Mesenchymal stem cell (in vitro differentiated cells and primary cell): ENCODE measurements at regions not wholly inside any gene's neighbourhood (a gene's known extent, or its start where the extent isn't known, plus 50 kb on each side); places are given as distances from the start of the nearest gene placed in this dataset.
A peak's percentile ranks its signal among the peaks of the same experiment; 100 is the strongest.
"Not testable (repeated sequence)": the region's sequence is repeated elsewhere in the genome, so short reads cannot be mapped to it uniquely, and the experiment has no call there.

ENCODE experiments used
- DNase-seq: peaks from one replicate; pipeline ENCODE4 v3.0.0-alpha.2; 2013
- H2AFZ ChIP-seq: one replicate; pipeline ENCODE4 v1.6.1; 2013; ENCODE audit warnings: low read depth, mild to moderate bottlenecking, control low read depth, inconsistent platforms, low read length, moderate library complexity
- H2AK5ac ChIP-seq: 2 replicates; pipeline ENCODE4 v1.6.1; 2013; ENCODE audit warnings: low read length, moderate library complexity, mild to moderate bottlenecking, inconsistent platforms; ENCODE audit not compliant: severe bottlenecking
- H2BK120ac ChIP-seq: one replicate; pipeline ENCODE4 v1.6.1; 2013; ENCODE audit warnings: low read depth, mild to moderate bottlenecking, inconsistent platforms, low read length, moderate library complexity
- H2BK12ac ChIP-seq, 2 experiments: one replicate each; pipeline ENCODE4 v1.6.1; 2013; ENCODE audit warnings: inconsistent platforms in 2 of 2, low read length in 2 of 2, mild to moderate bottlenecking in 2 of 2, moderate library complexity in 2 of 2, control low read depth in 1 of 2
- H2BK15ac ChIP-seq: one replicate; pipeline ENCODE4 v1.6.1; 2013; ENCODE audit warnings: mild to moderate bottlenecking, low read depth, inconsistent platforms; ENCODE audit not compliant: poor library complexity, severe bottlenecking
- H2BK5ac ChIP-seq: 2 replicates; pipeline ENCODE4 v1.6.1; 2013; ENCODE audit warnings: low read depth, mild to moderate bottlenecking, low read length, control low read depth, inconsistent platforms; ENCODE audit not compliant: poor library complexity, severe bottlenecking
- H3K14ac ChIP-seq, 2 experiments: one replicate each; pipeline ENCODE4 v1.6.1; 2013; ENCODE audit warnings: inconsistent platforms in 2 of 2, low read length in 2 of 2, control low read depth in 1 of 2, mild to moderate bottlenecking in 1 of 2, moderate library complexity in 1 of 2
- H3K18ac ChIP-seq, 2 experiments: one replicate each; pipeline ENCODE4 v1.6.1; 2013; ENCODE audit warnings: inconsistent platforms in 2 of 2, low read length in 2 of 2, control low read depth in 1 of 2, low read depth in 1 of 2, mild to moderate bottlenecking in 1 of 2
- H3K23ac ChIP-seq, 2 experiments: one replicate each; pipeline ENCODE4 v1.6.1; 2013; ENCODE audit warnings: inconsistent platforms in 2 of 2, low read length in 2 of 2, mild to moderate bottlenecking in 2 of 2, moderate library complexity in 2 of 2, control low read depth in 1 of 2
- H3K27ac ChIP-seq: 2 replicates; pipeline ENCODE4 v1.5.1; 2013; ENCODE audit warnings: mild to moderate bottlenecking, moderate library complexity, low read length, control low read depth, inconsistent platforms; ENCODE audit not compliant: poor library complexity, severe bottlenecking
- H3K27me3 ChIP-seq, 2 experiments: 2 replicates each; pipeline versions ENCODE4 v1.6.1 to v1.7.0; 2013; ENCODE audit warnings: low read length in 2 of 2, mild to moderate bottlenecking in 2 of 2, moderate library complexity in 2 of 2, control low read depth in 1 of 2, inconsistent platforms in 1 of 2; ENCODE audit not compliant: control insufficient read depth in 1 of 2, insufficient read depth in 1 of 2
- H3K36me3 ChIP-seq, 2 experiments: 2 replicates each; pipeline versions ENCODE4 v1.6.1 to v1.7.0; 2013; ENCODE audit warnings: low read length in 2 of 2, control low read depth in 1 of 2, inconsistent platforms in 1 of 2, low read depth in 1 of 2, mild to moderate bottlenecking in 1 of 2; ENCODE audit not compliant: insufficient read depth in 2 of 2, control insufficient read depth in 1 of 2
- H3K4ac ChIP-seq, 2 experiments: one replicate each; pipeline ENCODE4 v1.6.1; 2013; ENCODE audit warnings: inconsistent platforms in 2 of 2, low read length in 2 of 2, mild to moderate bottlenecking in 2 of 2, moderate library complexity in 2 of 2, control low read depth in 1 of 2, low read depth in 1 of 2
- H3K4me1 ChIP-seq: 2 replicates; pipeline ENCODE4 v1.6.1; 2013; ENCODE audit warnings: low read depth, low read length, control low read depth; ENCODE audit not compliant: control insufficient read depth, insufficient read depth
- H3K4me2 ChIP-seq: 2 replicates; pipeline ENCODE4 v1.6.1; 2013; ENCODE audit warnings: low read length, mild to moderate bottlenecking, inconsistent platforms; ENCODE audit not compliant: poor library complexity, severe bottlenecking
- H3K4me3 ChIP-seq, 2 experiments: 2 replicates each; pipeline versions ENCODE4 v1.5.1 to v1.7.0; 2013; ENCODE audit warnings: low read length in 2 of 2, mild to moderate bottlenecking in 2 of 2, control low read depth in 1 of 2, low read depth in 1 of 2; ENCODE audit not compliant: insufficient read depth in 1 of 2
- H3K79me1 ChIP-seq: replicated peaks from 2 replicates; pipeline ENCODE4 v1.6.1; 2013; ENCODE audit warnings: mild to moderate bottlenecking, control low read depth, low read length, inconsistent platforms; ENCODE audit not compliant: poor library complexity, severe bottlenecking
- H3K9ac ChIP-seq: 2 replicates; pipeline ENCODE4 v1.7.0; 2013; ENCODE audit warnings: mild to moderate bottlenecking, low read length, moderate library complexity
- H3K9me3 ChIP-seq: 2 replicates; pipeline ENCODE4 v1.7.0; 2013; ENCODE audit warnings: mild to moderate bottlenecking, low read length; ENCODE audit not compliant: control insufficient read depth
- H4K8ac ChIP-seq: one replicate; pipeline ENCODE4 v1.6.1; 2013; ENCODE audit warnings: inconsistent platforms, mild to moderate bottlenecking, low read length, moderate library complexity
- H4K91ac ChIP-seq: one replicate; pipeline ENCODE4 v1.6.1; 2013; ENCODE audit warnings: mild to moderate bottlenecking, low read length, inconsistent platforms
- WGBS: methylation state at CpG from one replicate; pipeline ENCODE4 v1.1.7; 2013; ENCODE audit warnings: mixed read lengths; 5-methylcytosine and 5-hydroxymethylcytosine counted together

DNA sequence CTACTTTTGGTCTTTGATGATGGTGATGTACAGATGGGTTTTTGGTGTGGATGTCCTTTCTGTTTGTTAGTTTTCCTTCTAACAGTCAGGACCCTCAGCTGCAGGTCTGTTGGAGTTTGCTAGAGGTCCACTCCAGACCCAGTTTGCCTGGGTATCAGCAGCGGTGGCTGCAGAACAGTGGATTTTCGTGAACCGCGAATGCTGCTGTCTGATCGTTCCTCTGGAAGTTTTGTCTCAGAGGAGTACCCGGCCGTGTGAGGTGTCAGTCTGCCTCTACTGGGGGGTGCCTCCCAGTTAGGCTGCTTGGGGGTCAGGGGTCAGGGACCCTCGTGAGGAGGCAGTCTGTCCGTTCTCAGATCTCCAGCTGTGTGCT lies 56.6 kb upstream of the TNFAIP8 start:
- H3K23ac ChIP-seq, H3K18ac ChIP-seq, H3K4me1 ChIP-seq, DNase-seq, H3K14ac ChIP-seq, H4K91ac ChIP-seq, H2BK12ac ChIP-seq, H2AK5ac ChIP-seq, H3K36me3 ChIP-seq, H3K9ac ChIP-seq, H3K4ac ChIP-seq, H4K8ac ChIP-seq, H3K9me3 ChIP-seq, H3K27me3 ChIP-seq, H3K27ac ChIP-seq, H2BK120ac ChIP-seq, H3K4me3 ChIP-seq, H2BK5ac ChIP-seq, H2BK15ac ChIP-seq, H3K79me1 ChIP-seq, H3K4me2 ChIP-seq, H2AFZ ChIP-seq: not testable (repeated sequence)
- 95% methylated on average over 9 of the region's 9 CpGs for WGBS

DNA sequence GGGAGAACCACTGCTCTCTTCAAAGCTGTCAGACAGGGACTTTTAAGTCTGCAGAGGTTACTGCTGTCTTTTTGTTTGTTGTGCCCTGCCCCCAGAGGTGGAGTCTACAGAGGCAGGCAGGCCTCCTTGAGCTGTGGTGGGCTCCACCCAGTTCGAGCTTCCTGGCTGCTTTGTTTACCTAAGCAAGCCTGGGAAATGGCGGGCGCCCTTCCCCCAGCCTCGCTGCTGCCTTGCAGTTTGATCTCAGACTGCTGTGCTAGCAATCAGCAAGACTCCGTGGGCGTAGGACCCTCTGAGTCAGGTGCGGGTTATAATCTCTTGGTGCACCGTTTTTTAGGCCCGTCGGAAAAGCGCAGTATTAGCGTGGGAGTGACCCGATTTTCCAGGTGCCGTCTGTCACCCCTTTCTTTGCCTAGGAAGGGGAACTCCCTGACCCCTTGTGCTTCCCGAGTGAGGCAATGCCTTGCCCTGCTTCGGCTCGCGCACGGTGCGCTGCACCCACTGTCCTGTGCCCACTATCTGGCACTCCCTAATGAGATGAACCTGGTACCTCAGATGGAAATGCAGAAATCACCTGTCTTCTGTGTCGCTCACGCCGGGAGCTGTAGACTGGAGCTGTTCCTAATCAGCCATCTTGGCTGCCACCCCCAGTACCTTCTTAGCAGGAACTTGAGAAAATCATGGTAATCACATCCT lies 56.1 kb upstream of the TNFAIP8 start:
- not testable (repeated sequence) for H3K36me3 ChIP-seq, H2BK5ac ChIP-seq, H4K8ac ChIP-seq, H3K4me1 ChIP-seq, H2BK120ac ChIP-seq, H3K14ac ChIP-seq, H3K27me3 ChIP-seq, H3K4me3 ChIP-seq, H2BK15ac ChIP-seq, H3K18ac ChIP-seq, H3K9me3 ChIP-seq, H3K27ac ChIP-seq, DNase-seq, H3K79me1 ChIP-seq, H3K23ac ChIP-seq, H2AFZ ChIP-seq, H3K4ac ChIP-seq, H3K9ac ChIP-seq, H4K91ac ChIP-seq, H3K4me2 ChIP-seq, H2AK5ac ChIP-seq, H2BK12ac ChIP-seq
- WGBS, result 95% methylated on average over 23 of the region's 23 CpGs

GRCh38 chr5:119300311-119300670 lies 55.5 kb upstream of the TNFAIP8 start:
- H2AFZ ChIP-seq, result no peak overlapping the region
- no peak overlapping the region for H2BK15ac ChIP-seq
- H4K91ac ChIP-seq, result no peak overlapping the region
- H2BK5ac ChIP-seq, result no peak overlapping the region
- peaks cover 3% of the 10 kb centered on the region for H3K4me1 ChIP-seq
- no peak overlapping the region for H3K4me3 ChIP-seq
- H3K18ac ChIP-seq, result no peak overlapping the region
- no peak overlapping the region for H2BK12ac ChIP-seq
- H3K9me3 ChIP-seq, result no peaks in the 10 kb centered on the region
- DNase-seq, result no peak
- H3K4me2 ChIP-seq, result no peak overlapping the region
- H3K4ac ChIP-seq, result no peak overlapping the region
- no peak overlapping the region for H3K23ac ChIP-seq
- no peak overlapping the region for H3K14ac ChIP-seq
- no peak overlapping the region for H2BK120ac ChIP-seq
- no peak overlapping the region for H2AK5ac ChIP-seq
- no peaks in the 10 kb centered on the region for H3K27me3 ChIP-seq
- H3K36me3 ChIP-seq, result no peaks in the 10 kb centered on the region
- no peak overlapping the region for H3K27ac ChIP-seq
- H3K79me1 ChIP-seq, result peaks cover 4% of the 10 kb centered on the region
- WGBS, result no CpG with 5 or more reads among the region's 3 CpGs
- H3K9ac ChIP-seq, result no peak overlapping the region
- H4K8ac ChIP-seq, result no peak overlapping the region

GRCh38 chr5:119301210-119301609 lies 54.6 kb upstream of the TNFAIP8 start:
- Histone ChIP-seq H3K27me3 (no peaks in the 10 kb centered on the region), H3K4me2 (no peak overlapping the region), H3K36me3 (no peaks in the 10 kb centered on the region), H4K91ac (no peak overlapping the region), H3K27ac (peak overlapping the region; percentile 51), H2BK120ac (no peak overlapping the region), H2AK5ac (peak overlapping the region; percentile 76), H3K18ac (no peak overlapping the region), H2AFZ (no peak overlapping the region), H3K9me3 (no peaks in the 10 kb centered on the region), H3K23ac (no peak overlapping the region), H3K4me3 (no peak overlapping the region), H2BK5ac (no peak overlapping the region), H2BK15ac (no peak overlapping the region), H3K79me1 (peaks cover 6% of the 10 kb centered on the region), H2BK12ac (no peak overlapping the region), H3K4me1 (peaks cover 6% of the 10 kb centered on the region), H4K8ac (no peak overlapping the region), H3K9ac (no peak overlapping the region), H3K4ac (no peak overlapping the region), H3K14ac (no peak overlapping the region)
- WGBS, result 80% methylated on average over 2 of the region's 2 CpGs
- DNase-seq, result no peak
